Natural killer cell (primary cell): ENCODE measurements at regions not wholly inside any gene's neighbourhood (a gene's known extent, or its start where the extent isn't known, plus 50 kb on each side); places are given as distances from the start of the nearest gene placed in this dataset.
"Not testable (repeated sequence)": the region's sequence is repeated elsewhere in the genome, so short reads cannot be mapped to it uniquely, and the experiment has no call there.

Experiments
- ATAC-seq, 3 donors: fragments of 150-1000 bp in 2 of 3; fragments of 200-7000 bp in 1 of 3; cut with Tn5 transposase; 1 replicate in 1 of 3; 2 replicates in 2 of 3; pipeline ENCODE4 v1.10.0; 2021; ENCODE audit warnings: mild to moderate bottlenecking in 2 of 3, moderate library complexity in 2 of 3
- DNase-seq, 2 donors: peaks; one replicate each; pipeline versions ENCODE4 v3.0.0 to v3.0.0-alpha.2; 2013 to 2021; ENCODE audit warnings: mixed read lengths in 1 of 2
- H3K27ac ChIP-seq: one replicate; pipeline ENCODE4 v1.5.1; 2013; ENCODE audit warnings: mild to moderate bottlenecking, low read length
- H3K27me3 ChIP-seq: one replicate; pipeline ENCODE4 v1.6.1; 2013; ENCODE audit warnings: low read length; ENCODE audit not compliant: control insufficient read depth, insufficient read depth
- H3K36me3 ChIP-seq: one replicate; pipeline ENCODE4 v1.6.1; 2013; ENCODE audit warnings: low read length; ENCODE audit not compliant: control insufficient read depth, insufficient read depth
- H3K4me1 ChIP-seq: one replicate; pipeline ENCODE4 v1.6.1; 2013; ENCODE audit warnings: low read length; ENCODE audit not compliant: control insufficient read depth, insufficient read depth
- H3K4me3 ChIP-seq: one replicate; pipeline ENCODE4 v1.5.1; 2013; ENCODE audit warnings: low read length
- H3K9me3 ChIP-seq: one replicate; pipeline ENCODE4 v1.6.1; 2013; ENCODE audit warnings: low read length; ENCODE audit not compliant: control insufficient read depth, insufficient read depth
- H3K27ac Mint-ChIP-seq, 2 donors: one replicate each; pipeline ENCODE4 v1.8.0; 2022; ENCODE audit warnings: mild to moderate bottlenecking in 2 of 2, mixed read lengths in 2 of 2, moderate library complexity in 1 of 2
- H3K27me3 Mint-ChIP-seq, 2 donors: one replicate each; pipeline ENCODE4 v1.8.0; 2022; ENCODE audit warnings: low read depth in 2 of 2, mixed read lengths in 2 of 2
- H3K36me3 Mint-ChIP-seq: one replicate; pipeline ENCODE4 v1.8.0; 2022; ENCODE audit warnings: mixed read lengths
- H3K4me1 Mint-ChIP-seq, 2 donors: one replicate each; pipeline ENCODE4 v1.8.0; 2022; ENCODE audit warnings: mixed read lengths in 2 of 2
- H3K4me3 Mint-ChIP-seq: one replicate; pipeline ENCODE4 v1.8.0; 2022; ENCODE audit warnings: mild to moderate bottlenecking, moderate library complexity, mixed read lengths
- H3K9me3 Mint-ChIP-seq, 2 donors: one replicate each; pipeline ENCODE4 v1.8.0; 2022; ENCODE audit warnings: mixed read lengths in 2 of 2
- CTCF ChIP-seq: fragments of 200-600 bp; IDR thresholded peaks from one replicate; pipeline ENCODE4 v1.8.0; 2022; ENCODE audit warnings: antibody characterized with exemption
- WGBS: methylation state at CpG from one replicate; pipeline ENCODE4 v1.1.7; 2013; ENCODE audit warnings: missing lambda C conversion rate; ENCODE audit not compliant: insufficient coverage; 5-methylcytosine and 5-hydroxymethylcytosine counted together
- intact Hi-C: fragments of 100-400 bp; cut with micrococcal nuclease; formaldehyde crosslinking; loops from one replicate; pipeline ENCODE4 v1.14.2; 2022

GRCh38 chr14:78029601-78030372 is 140.4 kb upstream of the NRXN3 start:
- Mint-ChIP-seq H3K27me3 (peaks cover 8 to 15% of the 10 kb centered on the region in 2 donors), H3K36me3 (no peaks in the 10 kb centered on the region), H3K9me3 (no peaks in the 10 kb centered on the region), H3K27ac (no peak overlapping the region), H3K4me3 (no peak overlapping the region), H3K4me1 (no peaks in the 10 kb centered on the region)
- WGBS = 34% methylated on average over 16 of the region's 16 CpGs
- no peak for TF ChIP-seq CTCF
- no peak overlapping the region for H3K4me3 ChIP-seq
- H3K9me3 ChIP-seq = no peaks in the 10 kb centered on the region
- intact Hi-C loops = no loop called here
- H3K4me1 ChIP-seq = no peaks in the 10 kb centered on the region
- DNase-seq (no peak), ATAC-seq (no peak)
- no peaks in the 10 kb centered on the region for H3K36me3 ChIP-seq
- peaks cover 2% of the 10 kb centered on the region for H3K27me3 ChIP-seq
- H3K27ac ChIP-seq = no peak overlapping the region

- intact Hi-C loops = no loop called here
- no peaks in the 10 kb centered on the region for H3K9me3 Mint-ChIP-seq
- H3K27ac Mint-ChIP-seq = no peak overlapping the region
- no peaks in the 10 kb centered on the region for H3K36me3 ChIP-seq
- no peaks in the 10 kb centered on the region for H3K4me1 ChIP-seq
- H3K9me3 ChIP-seq = no peaks in the 10 kb centered on the region
- WGBS = no CpG with 5 or more reads among the region's 1 CpG
- no peak overlapping the region for H3K4me3 ChIP-seq
- ATAC-seq = no peak
- no peak overlapping the region for H3K27ac ChIP-seq
- H3K36me3 Mint-ChIP-seq = no peaks in the 10 kb centered on the region
- no peak overlapping the region for H3K4me3 Mint-ChIP-seq
- TF ChIP-seq CTCF = no peak
- H3K27me3 ChIP-seq = no peaks in the 10 kb centered on the region
- H3K27me3 Mint-ChIP-seq = peaks cover 8 to 26% of the 10 kb centered on the region in 2 donors
- no peaks in the 10 kb centered on the region for H3K4me1 Mint-ChIP-seq
- no peak for DNase-seq
Observed at GRCh38 chr14:78043349-78043748, 126.8 kb upstream of the NRXN3 start.

- TF ChIP-seq CTCF = no peak
- H3K27me3 Mint-ChIP-seq = peaks cover 0 to 26% of the 10 kb centered on the region in 2 donors
- no peak overlapping the region for H3K4me3 Mint-ChIP-seq
- Histone ChIP-seq H3K36me3 (no peaks in the 10 kb centered on the region), H3K27me3 (no peaks in the 10 kb centered on the region), H3K4me3 (no peak overlapping the region), H3K4me1 (no peaks in the 10 kb centered on the region), H3K27ac (no peak overlapping the region), H3K9me3 (no peaks in the 10 kb centered on the region)
- H3K36me3 Mint-ChIP-seq = no peaks in the 10 kb centered on the region
- H3K9me3 Mint-ChIP-seq = peaks cover 0 to 8% of the 10 kb centered on the region in 2 donors
- H3K4me1 Mint-ChIP-seq = no peaks in the 10 kb centered on the region
- DNase-seq (no peak), ATAC-seq (no peak)
- intact Hi-C loops = no loop called here
- no peak overlapping the region for H3K27ac Mint-ChIP-seq
- WGBS = 19% methylated on average over 1 of the region's 1 CpG
Observed at GRCh38 chr14:78048120-78048519, 122.1 kb upstream of the NRXN3 start.

GRCh38 chr14:78056890-78057289 is 113.3 kb upstream of the NRXN3 start:
- H3K27me3 ChIP-seq, H3K36me3 Mint-ChIP-seq, H3K27ac Mint-ChIP-seq, H3K9me3 ChIP-seq, H3K27ac ChIP-seq, ATAC-seq, H3K4me1 Mint-ChIP-seq, H3K36me3 ChIP-seq, H3K4me1 ChIP-seq, H3K9me3 Mint-ChIP-seq, H3K4me3 ChIP-seq, intact Hi-C loops, H3K4me3 Mint-ChIP-seq, DNase-seq: not testable (repeated sequence)
- 88% methylated on average over 2 of the region's 2 CpGs for WGBS
- peaks cover 5 to 20% of the 10 kb centered on the region in 2 donors for H3K27me3 Mint-ChIP-seq
